Astrocyte of the cerebellum (primary cell): ENCODE measurements at regions not wholly inside any gene's neighbourhood (a gene's known extent, or its start where the extent isn't known, plus 50 kb on each side); places are given as distances from the start of the nearest gene placed in this dataset.
"Not testable (repeated sequence)": the region's sequence is repeated elsewhere in the genome, so short reads cannot be mapped to it uniquely, and the experiment has no call there.

Experiments used
- DNase-seq: peaks from one replicate; pipeline ENCODE4 v3.0.0-alpha.2; 2011; ENCODE audit warnings: low read depth
- H3K4me3 ChIP-seq: 2 replicates; pipeline ENCODE4 v1.5.1; 2011; ENCODE audit warnings: mild to moderate bottlenecking, low read depth, low read length, moderate library complexity
- in situ Hi-C: cut with HindIII; loops from 2 replicates; pipeline ENCODE4 v1.10.0; 2017; ENCODE audit warnings: low sequenced_read_pairs
- TF ChIP-seq, protein P1 (sequence below): IDR thresholded peaks from 2 replicates; pipeline ENCODE4 v1.5.1; 2012; ENCODE audit warnings: low read length, low read depth, moderate library complexity, mild to moderate bottlenecking; ENCODE audit errors: missing control alignments

DNA sequence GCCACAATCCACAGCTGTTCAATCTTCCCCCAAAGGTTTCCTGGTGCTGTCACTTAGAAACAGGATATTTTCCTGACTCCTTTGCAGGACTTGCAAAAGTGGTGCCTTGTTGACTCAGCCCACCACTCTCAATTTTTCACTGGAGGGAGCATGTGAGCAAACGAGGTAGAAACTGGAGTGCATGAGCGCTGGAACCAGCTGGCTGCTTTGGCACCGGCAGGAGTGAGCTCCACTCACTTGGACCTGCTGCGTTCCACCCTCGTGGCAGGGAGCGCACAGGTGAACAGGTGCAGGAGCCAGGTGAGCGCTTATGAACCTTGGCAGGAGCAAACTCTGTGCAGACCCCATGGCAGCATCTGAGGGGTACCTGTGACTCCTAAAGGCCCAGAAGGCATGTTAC, 364.1 kb upstream of the RORB start:
- H3K4me3 ChIP-seq = no peak overlapping the region
- DNase-seq = no peak
- in situ Hi-C loops = no loop called here
- TF ChIP-seq, protein P1, sequence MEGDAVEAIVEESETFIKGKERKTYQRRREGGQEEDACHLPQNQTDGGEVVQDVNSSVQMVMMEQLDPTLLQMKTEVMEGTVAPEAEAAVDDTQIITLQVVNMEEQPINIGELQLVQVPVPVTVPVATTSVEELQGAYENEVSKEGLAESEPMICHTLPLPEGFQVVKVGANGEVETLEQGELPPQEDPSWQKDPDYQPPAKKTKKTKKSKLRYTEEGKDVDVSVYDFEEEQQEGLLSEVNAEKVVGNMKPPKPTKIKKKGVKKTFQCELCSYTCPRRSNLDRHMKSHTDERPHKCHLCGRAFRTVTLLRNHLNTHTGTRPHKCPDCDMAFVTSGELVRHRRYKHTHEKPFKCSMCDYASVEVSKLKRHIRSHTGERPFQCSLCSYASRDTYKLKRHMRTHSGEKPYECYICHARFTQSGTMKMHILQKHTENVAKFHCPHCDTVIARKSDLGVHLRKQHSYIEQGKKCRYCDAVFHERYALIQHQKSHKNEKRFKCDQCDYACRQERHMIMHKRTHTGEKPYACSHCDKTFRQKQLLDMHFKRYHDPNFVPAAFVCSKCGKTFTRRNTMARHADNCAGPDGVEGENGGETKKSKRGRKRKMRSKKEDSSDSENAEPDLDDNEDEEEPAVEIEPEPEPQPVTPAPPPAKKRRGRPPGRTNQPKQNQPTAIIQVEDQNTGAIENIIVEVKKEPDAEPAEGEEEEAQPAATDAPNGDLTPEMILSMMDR = no peak

DNA sequence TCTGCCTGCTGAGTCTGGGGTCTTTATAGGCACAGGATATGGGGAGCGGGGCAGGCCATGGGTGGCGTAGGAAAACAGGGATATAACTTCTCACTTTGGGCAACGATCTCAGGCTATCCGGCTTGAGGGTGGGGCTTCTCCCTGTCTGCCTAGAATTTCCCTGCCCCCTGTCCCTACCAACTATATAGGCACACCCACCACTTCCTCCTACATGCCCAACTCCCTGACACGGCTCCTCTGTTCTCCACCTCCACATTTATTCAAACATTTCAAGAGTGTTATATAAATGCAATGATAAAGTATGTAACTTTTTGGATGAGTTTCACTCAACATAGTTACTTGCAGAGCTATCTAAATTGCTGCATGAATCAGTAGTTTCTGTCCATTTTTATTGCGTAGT, 363.2 kb upstream of the RORB start:
- DNase-seq = no peak
- in situ Hi-C loops = no loop called here
- TF ChIP-seq, protein P1 = no peak
- H3K4me3 ChIP-seq = no peak overlapping the region

- no peak for DNase-seq
- no peak overlapping the region for H3K4me3 ChIP-seq
- TF ChIP-seq, protein P1 = no peak
- in situ Hi-C loops = no loop called here
Measured at GRCh38 chr9:74138182-74138581, 359.0 kb upstream of the RORB start.

DNA sequence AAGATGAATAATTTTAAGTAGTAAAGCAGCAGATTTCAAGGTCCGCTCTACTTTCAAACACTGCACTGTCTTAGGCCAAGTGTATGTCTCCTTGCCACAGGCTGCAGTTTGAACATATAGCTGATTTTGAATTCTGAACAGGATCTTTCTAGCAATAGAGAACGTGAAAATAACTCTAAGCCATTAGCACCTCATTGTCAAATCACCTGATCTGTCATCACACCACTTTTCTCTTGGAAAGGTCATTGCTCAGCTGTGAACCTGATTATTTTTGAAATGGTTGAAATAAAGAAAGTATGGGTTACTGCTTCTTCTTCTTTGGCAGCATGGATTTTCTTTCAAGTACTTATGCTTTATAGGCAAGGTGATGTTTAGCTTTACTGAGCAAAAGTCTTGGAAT, 357.0 kb upstream of the RORB start:
- DNase-seq = no peak
- H3K4me3 ChIP-seq = no peak overlapping the region
- in situ Hi-C loops = no loop called here
- TF ChIP-seq, protein P1 = no peak

DNA sequence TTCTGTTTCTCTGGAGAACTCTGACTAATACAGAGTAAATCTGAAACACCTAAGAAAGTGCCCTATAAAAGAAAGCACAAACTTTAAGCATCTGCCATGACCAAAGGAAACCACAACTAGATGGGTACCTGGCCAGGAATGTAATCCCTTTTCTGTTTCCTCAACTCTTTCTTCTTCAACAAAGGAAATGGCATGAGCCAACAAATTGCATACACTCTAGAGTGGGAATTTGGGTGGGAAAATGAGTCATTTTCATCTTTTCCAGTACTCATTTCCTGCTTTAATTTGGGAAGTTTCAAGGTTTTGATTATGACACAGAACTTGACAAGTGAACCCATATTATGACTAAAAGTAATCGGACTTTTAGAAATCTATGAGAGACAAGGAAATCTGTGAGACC, 349.2 kb upstream of the RORB start:
- peak; percentile 15 for DNase-seq
- in situ Hi-C loops = no loop called here
- TF ChIP-seq, protein P1 = no peak

GRCh38 chr9:74172874-74173273, 324.3 kb upstream of the RORB start:
- no peak for DNase-seq
- TF ChIP-seq, protein P1 = no peak
- in situ Hi-C loops = no loop called here
- H3K4me3 ChIP-seq = no peak overlapping the region

More for the DNA sequence above, 349.2 kb upstream of the RORB start:
- H3K4me3 ChIP-seq = no peak overlapping the region

DNA sequence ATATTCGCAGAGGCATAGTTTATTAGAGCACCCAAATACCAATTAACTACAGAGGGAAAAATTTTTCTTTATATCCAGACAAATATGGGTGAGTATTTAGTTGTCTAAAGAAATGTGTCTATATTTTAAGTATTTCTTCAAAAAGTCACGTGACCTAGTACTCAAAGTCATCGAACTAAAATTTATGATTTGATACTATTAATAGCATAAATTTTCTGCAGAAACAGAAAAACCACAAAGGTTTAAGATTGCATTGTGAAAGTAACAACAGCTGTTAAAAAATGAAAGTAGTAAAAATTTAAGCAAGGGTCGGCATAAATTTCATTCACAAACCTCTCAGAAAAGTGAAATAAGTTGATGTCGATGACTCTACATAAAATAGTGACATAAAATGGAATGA, 323.9 kb upstream of the RORB start:
- no peak for DNase-seq
- TF ChIP-seq, protein P1 = no peak
- no peak overlapping the region for H3K4me3 ChIP-seq
- in situ Hi-C loops = no loop called here

DNA sequence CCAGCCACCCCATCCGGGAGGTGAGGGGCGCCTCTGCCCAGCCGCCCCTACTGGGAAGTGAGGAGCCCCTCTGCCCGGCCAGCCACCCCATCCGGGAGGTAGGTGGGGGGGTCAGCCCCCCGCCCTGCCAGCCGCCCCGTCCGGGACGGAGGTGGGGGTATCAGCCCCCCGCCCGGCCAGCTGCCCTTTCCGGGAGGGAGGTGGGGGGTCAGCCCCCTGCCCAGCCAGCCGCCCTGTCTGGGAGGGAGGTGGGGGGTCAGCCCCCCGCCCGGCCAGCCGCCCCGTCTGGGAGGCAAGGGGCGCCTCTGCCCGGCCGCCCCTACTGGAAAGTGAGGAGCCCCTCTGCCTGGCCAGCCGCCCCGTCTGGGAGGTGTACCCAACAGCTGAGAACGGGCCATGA, 299.4 kb upstream of the RORB start:
- H3K4me3 ChIP-seq, DNase-seq, in situ Hi-C loops: not testable (repeated sequence)
